Nephron (organoid): ENCODE measurements at regions not wholly inside any gene's neighbourhood (a gene's known extent, or its start where the extent isn't known, plus 50 kb on each side); places are given as distances from the start of the nearest gene placed in this dataset.

Experiments
- H3K27ac Mint-ChIP-seq, 3 experiments: 2 replicates each; pipeline ENCODE4 v1.8.0; 2020; ENCODE audit warnings: mixed read lengths in 3 of 3, mild to moderate bottlenecking in 2 of 3, moderate library complexity in 1 of 3
- H3K27me3 Mint-ChIP-seq: 2 replicates; pipeline ENCODE4 v1.8.0; 2021; ENCODE audit warnings: low read depth, mild to moderate bottlenecking, moderate library complexity, mixed read lengths
- H3K36me3 Mint-ChIP-seq: 2 replicates; pipeline ENCODE4 v1.8.0; 2020; ENCODE audit warnings: low read depth, mixed read lengths
- H3K4me1 Mint-ChIP-seq: 2 replicates; pipeline ENCODE4 v1.8.0; 2020; ENCODE audit warnings: mixed read lengths
- H3K4me3 Mint-ChIP-seq, 3 experiments: 2 replicates each; pipeline ENCODE4 v1.8.0; 2020; ENCODE audit warnings: mild to moderate bottlenecking in 3 of 3, mixed read lengths in 3 of 3, moderate library complexity in 2 of 3
- H3K9me3 Mint-ChIP-seq: 2 replicates; pipeline ENCODE4 v1.8.0; 2020; ENCODE audit warnings: mixed read lengths
- CTCF ChIP-seq, 3 experiments: fragments of 200-600 bp; sonication (generic); IDR thresholded peaks; one replicate each; pipeline ENCODE4 v1.5.0; 2021; ENCODE audit warnings: antibody characterized with exemption in 3 of 3; ENCODE audit not compliant: unreplicated experiment in 3 of 3

DNA sequence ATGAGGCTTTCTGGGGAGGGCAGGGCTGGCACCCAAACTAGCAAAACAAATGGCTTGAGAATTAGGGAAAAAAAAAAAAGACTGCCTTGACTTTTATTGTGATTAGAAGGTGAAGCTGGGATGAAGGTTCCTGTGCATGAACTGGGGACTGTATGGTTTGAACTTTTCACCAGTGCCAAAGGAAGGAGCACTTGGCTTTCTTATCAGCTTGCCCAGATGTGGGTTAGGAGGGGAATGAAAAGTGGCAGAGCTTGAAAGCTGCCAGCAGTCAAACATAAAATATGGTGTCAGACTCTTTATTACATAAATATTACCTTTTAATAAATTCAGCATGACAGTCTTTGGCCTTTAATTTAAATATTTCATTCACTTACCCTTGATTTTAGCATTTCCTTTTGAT, 182.5 kb downstream of the PSAT1 start:
- Mint-ChIP-seq H3K4me3 (no peak overlapping the region), H3K4me1 (no peaks in the 10 kb centered on the region), H3K27ac (no peak overlapping the region), H3K27me3 (no peaks in the 10 kb centered on the region), H3K9me3 (peaks cover 26% of the 10 kb centered on the region), H3K36me3 (peaks cover 8% of the 10 kb centered on the region)
- TF ChIP-seq CTCF (IDR thresholded peaks at IDR 0.05; ENCODE audit: unreplicated experiment in 3 of 3): no peak

GRCh38 chr9:78486661-78487060, 189.7 kb downstream of the PSAT1 start:
- H3K36me3 Mint-ChIP-seq: peaks cover 8% of the 10 kb centered on the region
- no peak for TF ChIP-seq CTCF (IDR thresholded peaks at IDR 0.05; ENCODE audit: unreplicated experiment in 3 of 3)
- no peaks in the 10 kb centered on the region for H3K4me1 Mint-ChIP-seq
- H3K27ac Mint-ChIP-seq: no peak overlapping the region
- H3K27me3 Mint-ChIP-seq: peaks cover 3% of the 10 kb centered on the region
- H3K9me3 Mint-ChIP-seq: peaks cover 25% of the 10 kb centered on the region
- H3K4me3 Mint-ChIP-seq: no peak overlapping the region

- Mint-ChIP-seq H3K4me1 (no peaks in the 10 kb centered on the region), H3K9me3 (peaks cover 7% of the 10 kb centered on the region), H3K4me3 (no peak overlapping the region), H3K36me3 (no peaks in the 10 kb centered on the region), H3K27ac (no peak overlapping the region), H3K27me3 (peaks cover 3% of the 10 kb centered on the region)
- TF ChIP-seq CTCF (IDR thresholded peaks at IDR 0.05; ENCODE audit: unreplicated experiment in 3 of 3): no peak
Measured at GRCh38 chr9:78490231-78490630, 193.3 kb downstream of the PSAT1 start.

DNA sequence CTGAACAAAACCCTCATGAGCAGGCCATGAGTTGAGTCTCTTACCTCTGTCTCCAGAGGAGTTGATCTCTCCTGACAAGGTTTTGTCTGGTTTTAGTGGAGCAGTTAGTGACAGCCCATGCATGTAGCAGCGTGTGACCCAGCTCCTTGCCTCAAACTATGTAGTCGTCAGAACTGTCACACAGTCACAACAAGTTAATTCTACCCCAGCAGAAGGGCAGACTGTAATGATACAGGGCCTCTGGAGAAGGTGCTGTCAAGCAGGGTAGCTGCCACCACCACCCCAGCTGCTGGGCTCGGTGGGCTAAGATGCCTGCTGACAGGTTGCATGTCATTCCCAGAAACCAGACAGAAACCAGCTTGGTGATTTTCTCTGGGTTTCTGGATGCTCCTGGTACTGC, 194.5 kb downstream of the PSAT1 start:
- H3K4me1 Mint-ChIP-seq: no peaks in the 10 kb centered on the region
- no peak for TF ChIP-seq CTCF (IDR thresholded peaks at IDR 0.05; ENCODE audit: unreplicated experiment in 3 of 3)
- H3K4me3 Mint-ChIP-seq: no peak overlapping the region
- peaks cover 3% of the 10 kb centered on the region for H3K27me3 Mint-ChIP-seq
- peaks cover 7% of the 10 kb centered on the region for H3K9me3 Mint-ChIP-seq
- no peak overlapping the region for H3K27ac Mint-ChIP-seq
- H3K36me3 Mint-ChIP-seq: no peaks in the 10 kb centered on the region

DNA sequence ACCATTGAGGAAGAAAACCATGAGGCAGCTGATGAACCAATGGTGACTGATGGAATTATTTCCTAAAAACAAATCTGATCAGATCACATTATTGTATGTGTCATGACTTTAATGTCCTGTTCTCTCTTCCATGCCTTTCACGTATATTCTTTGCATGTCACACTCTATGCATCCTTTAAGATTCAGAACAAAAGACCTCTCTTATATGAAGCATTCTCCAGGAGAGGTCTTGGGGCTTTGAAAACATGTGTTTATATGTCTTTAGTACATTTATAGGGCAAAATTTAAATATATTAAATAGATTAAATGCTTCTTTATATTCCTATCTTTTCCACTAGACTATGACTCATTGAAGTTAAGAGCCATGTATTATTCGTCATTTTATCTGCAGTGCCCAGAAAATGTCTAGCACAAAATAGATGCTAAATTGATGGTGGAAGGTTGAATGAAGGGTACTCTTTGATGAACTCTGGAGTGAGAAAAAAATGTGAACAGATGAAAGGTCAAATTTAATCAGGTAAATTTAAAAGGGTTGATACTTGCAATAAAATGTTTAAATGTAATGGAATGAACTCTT, 196.3 kb downstream of the PSAT1 start:
- H3K36me3 Mint-ChIP-seq: no peaks in the 10 kb centered on the region
- H3K4me3 Mint-ChIP-seq: no peak overlapping the region
- TF ChIP-seq CTCF (IDR thresholded peaks at IDR 0.05; ENCODE audit: unreplicated experiment in 3 of 3): no peak
- peaks cover 2% of the 10 kb centered on the region for H3K27me3 Mint-ChIP-seq
- H3K27ac Mint-ChIP-seq: no peak overlapping the region
- H3K9me3 Mint-ChIP-seq: peaks cover 3% of the 10 kb centered on the region
- no peaks in the 10 kb centered on the region for H3K4me1 Mint-ChIP-seq

GRCh38 chr9:78502566-78502965, 205.6 kb downstream of the PSAT1 start:
- Mint-ChIP-seq H3K4me1 (no peaks in the 10 kb centered on the region), H3K9me3 (no peaks in the 10 kb centered on the region), H3K36me3 (no peaks in the 10 kb centered on the region), H3K4me3 (no peak overlapping the region), H3K27me3 (peaks cover 7% of the 10 kb centered on the region), H3K27ac (no peak overlapping the region)
- no peak for TF ChIP-seq CTCF (IDR thresholded peaks at IDR 0.05; ENCODE audit: unreplicated experiment in 3 of 3)
